ENCODE measurements at regions not wholly inside any gene's neighbourhood (a gene's known extent, or its start where the extent isn't known, plus 50 kb on each side); places are given as distances from the start of the nearest gene placed in this dataset.

DNA sequence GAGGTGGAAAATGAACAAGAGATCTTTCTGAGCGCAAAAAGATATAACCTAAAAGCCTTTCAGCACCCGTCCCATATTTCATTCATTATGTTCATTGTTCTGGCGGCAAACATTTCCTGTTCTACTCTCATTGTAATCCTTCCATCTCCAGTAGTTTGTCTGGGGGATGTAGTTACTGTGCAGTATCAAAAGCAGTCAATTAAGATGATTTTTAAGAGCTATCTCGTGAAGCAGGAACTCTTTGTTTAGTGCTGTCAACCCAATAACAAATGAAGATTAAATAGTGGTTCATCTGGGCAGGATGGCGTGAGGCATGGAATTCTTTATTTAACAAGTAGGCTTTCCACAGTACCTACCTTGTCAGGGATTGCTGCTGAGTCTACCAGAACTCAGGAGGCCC lies 876.7 kb downstream of the HACE1 start:
- H3K27ac Mint-ChIP-seq, result no peak overlapping the region
- no peaks in the 10 kb centered on the region for H3K4me1 Mint-ChIP-seq
- no peaks in the 10 kb centered on the region for H3K36me3 Mint-ChIP-seq
- ATAC-seq (no peak), DNase-seq (ENCODE audit: low spot score in 2 of 2) (no peak)
- no peak overlapping the region for H3K4me3 Mint-ChIP-seq
- H3K9me3 Mint-ChIP-seq, result peaks cover 12% of the 10 kb centered on the region

DNA sequence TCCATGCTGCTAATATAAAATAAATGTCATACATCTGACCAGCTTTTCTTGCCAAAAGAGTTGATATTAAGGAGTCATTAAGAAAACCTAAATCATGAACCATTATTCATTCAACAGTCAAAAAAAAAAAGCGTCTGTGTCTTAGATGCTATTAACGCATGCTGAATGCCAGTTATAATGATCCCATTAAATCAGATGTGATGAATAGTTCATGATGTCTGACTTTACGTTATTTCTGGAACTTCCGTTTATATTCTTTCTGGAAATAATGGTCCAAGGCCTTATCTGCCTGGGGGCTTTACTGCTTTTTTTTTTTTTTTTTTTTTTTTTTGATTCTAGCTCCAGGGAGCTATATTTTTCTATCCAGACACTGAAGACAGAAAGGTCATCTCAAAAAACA lies 877.1 kb downstream of the HACE1 start:
- DNase-seq (ENCODE audit: low spot score in 2 of 2) (no peak), ATAC-seq (no peak)
- no peak overlapping the region for H3K4me3 Mint-ChIP-seq
- no peaks in the 10 kb centered on the region for H3K4me1 Mint-ChIP-seq
- no peak overlapping the region for H3K27ac Mint-ChIP-seq
- no peaks in the 10 kb centered on the region for H3K36me3 Mint-ChIP-seq
- peaks cover 12% of the 10 kb centered on the region for H3K9me3 Mint-ChIP-seq

DNA sequence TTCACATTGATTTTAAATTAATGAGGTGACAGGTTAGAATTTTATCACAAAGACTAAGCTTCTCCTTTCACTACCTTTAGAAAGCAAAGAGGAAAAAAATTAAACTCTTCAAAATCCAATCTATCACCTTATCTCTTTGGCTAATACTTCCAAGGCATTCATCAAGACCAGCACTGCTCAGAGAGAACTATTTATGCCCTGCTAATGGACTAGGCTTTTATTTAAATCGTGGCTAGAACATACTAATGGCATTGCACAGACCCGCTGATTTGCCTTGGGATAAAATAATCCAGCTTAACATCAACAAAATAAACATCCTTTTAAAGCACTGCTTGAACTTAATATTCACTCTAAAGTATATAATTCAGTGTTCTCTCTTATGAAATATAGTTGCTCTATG lies 880.4 kb downstream of the HACE1 start:
- Mint-ChIP-seq H3K9me3 (no peaks in the 10 kb centered on the region), H3K36me3 (no peaks in the 10 kb centered on the region), H3K4me3 (no peak overlapping the region), H3K27ac (no peak overlapping the region), H3K4me1 (no peaks in the 10 kb centered on the region)
- ATAC-seq (no peak), DNase-seq (ENCODE audit: low spot score in 2 of 2) (no peak)

DNA sequence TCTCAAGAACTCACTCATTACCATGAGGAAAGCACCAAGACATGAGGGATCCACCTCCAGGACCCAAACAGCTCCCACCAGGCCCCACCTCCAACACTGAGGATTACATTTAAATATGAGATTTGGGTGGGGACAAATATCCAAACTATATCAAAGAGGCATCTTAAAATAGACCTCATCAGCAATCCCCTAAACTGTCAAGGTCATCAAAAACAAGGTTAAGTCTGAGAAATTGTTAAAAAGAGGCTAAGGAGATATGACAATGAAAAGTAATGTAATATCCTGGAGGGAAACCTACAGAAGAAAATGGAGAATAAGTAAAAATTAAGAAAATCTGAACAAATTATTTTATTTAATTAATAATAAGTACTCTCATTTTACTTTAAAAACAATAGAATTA lies 922.3 kb downstream of the HACE1 start:
- no peak overlapping the region for H3K4me3 Mint-ChIP-seq
- DNase-seq (ENCODE audit: low spot score in 2 of 2), result no peak

DNA sequence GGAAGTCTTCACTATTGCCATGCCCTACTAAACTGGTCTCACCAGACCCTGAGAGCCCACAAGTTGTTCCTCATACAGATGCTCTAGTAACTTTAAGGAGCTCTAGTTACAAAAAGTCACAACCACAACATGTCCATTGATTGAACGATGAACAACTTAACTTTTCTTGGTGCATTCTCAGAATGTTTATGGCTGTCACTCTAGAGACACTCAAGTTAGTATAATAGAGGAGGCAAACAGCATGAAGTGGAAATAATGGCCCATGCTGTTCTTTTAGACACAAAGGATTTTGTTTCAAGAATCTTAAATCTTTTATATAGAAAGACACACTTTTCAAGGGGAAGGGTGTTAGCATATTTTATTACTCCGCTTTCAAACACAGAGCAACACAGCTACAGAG lies 934.4 kb downstream of the HACE1 start:
- no peak for DNase-seq (ENCODE audit: low spot score in 2 of 2)
- Mint-ChIP-seq H3K9me3 (peaks cover 5% of the 10 kb centered on the region), H3K4me3 (no peak overlapping the region), H3K4me1 (no peaks in the 10 kb centered on the region), H3K27ac (no peak overlapping the region), H3K36me3 (no peaks in the 10 kb centered on the region)
- no peak for ATAC-seq

More for the DNA sequence above, 922.3 kb downstream of the HACE1 start:
- H3K4me1 Mint-ChIP-seq, result no peaks in the 10 kb centered on the region
- H3K9me3 Mint-ChIP-seq, result no peaks in the 10 kb centered on the region
- no peak overlapping the region for H3K27ac Mint-ChIP-seq
- H3K36me3 Mint-ChIP-seq, result no peaks in the 10 kb centered on the region
- no peak for ATAC-seq

DNA sequence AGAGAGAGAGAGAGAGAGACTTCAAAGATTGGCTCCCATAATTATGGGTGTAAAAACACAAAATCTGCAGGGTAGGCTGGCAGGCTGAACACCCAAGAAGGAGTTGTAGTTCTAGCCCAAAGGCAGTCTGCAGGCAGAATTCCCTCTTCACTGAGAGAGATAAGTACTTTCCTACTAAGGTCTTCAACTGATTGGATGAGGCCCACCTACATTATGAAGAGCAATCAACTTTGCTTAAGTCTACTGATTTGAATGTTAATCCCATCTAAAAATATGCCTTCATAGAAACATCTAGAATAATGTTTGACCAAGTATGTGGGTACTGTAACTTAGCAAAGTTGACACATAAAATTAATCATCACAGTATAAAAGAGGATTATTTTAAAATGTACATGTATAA lies 949.7 kb downstream of the HACE1 start:
- ATAC-seq (no peak), DNase-seq (ENCODE audit: low spot score in 2 of 2) (no peak)
- H3K27ac Mint-ChIP-seq, result no peak overlapping the region
- peaks cover 14% of the 10 kb centered on the region for H3K9me3 Mint-ChIP-seq
- H3K4me3 Mint-ChIP-seq, result no peak overlapping the region
- no peaks in the 10 kb centered on the region for H3K4me1 Mint-ChIP-seq
- H3K36me3 Mint-ChIP-seq, result no peaks in the 10 kb centered on the region

DNA sequence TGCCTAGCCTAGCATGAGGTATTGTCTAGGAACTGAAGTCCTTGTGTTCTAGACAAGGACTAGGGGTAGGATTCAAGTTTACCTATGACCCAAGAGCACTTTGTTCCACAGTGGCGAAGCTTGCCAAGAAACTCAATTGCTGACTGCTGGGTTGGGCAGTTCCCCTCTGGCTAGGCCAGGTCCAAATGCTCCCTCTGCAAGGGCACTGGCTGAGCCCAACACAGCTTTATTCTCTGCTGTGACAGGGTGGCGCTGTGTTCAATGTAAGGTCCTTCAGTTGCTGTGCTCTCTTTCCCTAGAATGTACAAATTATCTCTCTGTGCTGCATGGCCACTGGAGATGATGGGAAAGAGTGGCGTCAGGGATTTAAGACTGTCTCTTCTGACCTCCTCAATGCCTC lies 950.8 kb downstream of the HACE1 start:
- Mint-ChIP-seq H3K9me3 (peaks cover 16% of the 10 kb centered on the region), H3K27ac (no peak overlapping the region), H3K36me3 (no peaks in the 10 kb centered on the region), H3K4me3 (no peak overlapping the region), H3K4me1 (no peaks in the 10 kb centered on the region)
- ATAC-seq (no peak), DNase-seq (ENCODE audit: low spot score in 2 of 2) (no peak)

DNA sequence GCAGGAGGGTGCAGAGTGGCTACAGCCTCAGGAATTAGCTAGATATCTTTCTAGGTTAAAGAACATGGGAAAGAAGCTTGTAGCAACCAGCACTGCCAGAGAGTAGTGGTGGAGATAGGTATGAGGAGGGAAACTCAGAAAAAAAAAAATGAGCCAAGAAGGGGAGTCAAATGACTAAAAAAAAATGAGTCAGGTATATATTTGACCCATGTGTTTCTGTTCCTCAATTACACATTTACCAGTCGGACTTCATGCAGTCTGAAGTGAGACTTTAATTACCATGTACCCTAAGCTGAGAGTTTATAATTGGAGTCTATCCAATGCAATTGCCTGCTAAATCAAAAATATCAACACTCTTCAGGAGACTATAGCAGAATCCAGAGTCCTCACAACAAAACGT lies 964.6 kb downstream of the HACE1 start:
- Mint-ChIP-seq H3K27ac (no peak overlapping the region), H3K9me3 (peaks cover 10% of the 10 kb centered on the region), H3K4me1 (no peaks in the 10 kb centered on the region), H3K4me3 (no peak overlapping the region), H3K36me3 (no peaks in the 10 kb centered on the region)
- DNase-seq (ENCODE audit: low spot score in 2 of 2) (no peak), ATAC-seq (no peak)

DNA sequence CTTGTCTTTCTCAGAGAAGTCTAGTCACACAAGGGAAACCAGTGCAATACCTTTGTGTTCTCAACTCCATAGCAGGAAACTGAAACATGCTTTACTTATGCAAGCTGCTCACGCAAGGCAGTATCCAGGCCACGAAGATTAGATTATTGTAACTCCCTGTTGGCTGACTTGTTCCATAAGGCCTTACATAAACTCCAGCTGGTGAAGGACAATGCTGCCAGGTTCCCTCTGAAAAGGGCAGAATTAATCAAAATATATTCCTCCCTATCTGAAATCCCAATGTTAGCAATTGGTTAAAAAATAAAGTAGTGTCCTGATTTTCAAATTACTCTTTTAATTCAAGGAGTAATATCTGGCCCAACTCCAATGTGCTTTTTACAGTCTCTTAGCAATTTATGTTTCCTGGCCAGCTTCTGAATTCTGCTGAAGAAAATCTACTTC lies 966.6 kb downstream of the HACE1 start:
- no peak for ATAC-seq
- no peak for DNase-seq (ENCODE audit: low spot score in 2 of 2)
- Mint-ChIP-seq H3K9me3 (peaks cover 11% of the 10 kb centered on the region), H3K36me3 (no peaks in the 10 kb centered on the region), H3K27ac (no peak overlapping the region), H3K4me3 (no peak overlapping the region), H3K4me1 (no peaks in the 10 kb centered on the region)

DNA sequence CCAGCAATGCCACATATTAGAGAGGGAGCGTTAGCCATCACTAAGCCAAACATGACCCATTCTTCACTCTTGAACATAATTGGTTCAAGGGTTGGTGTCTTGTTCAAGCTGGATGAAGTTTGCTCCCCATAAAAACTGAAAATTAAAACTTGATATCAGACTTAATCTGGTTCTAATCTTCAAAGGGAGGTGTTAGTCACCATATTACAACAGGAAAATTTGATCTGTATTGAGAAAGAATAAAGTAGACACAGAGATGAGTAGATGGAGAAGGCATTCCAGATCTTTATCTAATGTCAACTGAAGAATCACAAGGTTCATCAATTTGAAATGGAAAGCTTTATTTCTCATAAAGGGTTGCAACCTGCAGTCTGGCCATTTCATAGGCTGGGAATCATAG lies 972.8 kb downstream of the HACE1 start:
- no peak for DNase-seq (ENCODE audit: low spot score in 2 of 2)
- Mint-ChIP-seq H3K9me3 (peaks cover 11% of the 10 kb centered on the region), H3K27ac (no peak overlapping the region), H3K4me1 (no peaks in the 10 kb centered on the region), H3K4me3 (no peak overlapping the region), H3K36me3 (no peaks in the 10 kb centered on the region)
- no peak for ATAC-seq

DNA sequence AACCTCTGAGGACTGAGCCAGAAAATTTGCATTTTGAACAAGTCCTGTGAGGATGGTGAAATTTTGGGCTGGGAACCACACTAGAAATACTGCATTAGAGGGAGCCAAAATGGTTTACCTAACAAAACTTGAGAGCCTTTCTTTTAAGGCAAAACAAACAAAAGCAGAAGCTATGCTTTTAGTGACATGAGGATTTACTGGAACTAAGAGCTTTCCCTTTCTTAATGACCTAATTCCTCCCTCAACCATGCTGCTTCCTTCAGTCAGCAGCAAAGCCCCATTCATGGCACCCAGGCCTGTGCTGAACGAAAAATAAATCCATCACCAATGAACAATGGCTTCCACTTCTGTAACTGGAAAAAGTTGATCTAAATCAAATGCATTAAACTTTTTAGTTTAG lies 974.3 kb downstream of the HACE1 start:
- no peaks in the 10 kb centered on the region for H3K4me1 Mint-ChIP-seq
- ATAC-seq (no peak), DNase-seq (ENCODE audit: low spot score in 2 of 2) (no peak)
- H3K4me3 Mint-ChIP-seq, result no peak overlapping the region
- no peak overlapping the region for H3K27ac Mint-ChIP-seq
- H3K36me3 Mint-ChIP-seq, result no peaks in the 10 kb centered on the region
- H3K9me3 Mint-ChIP-seq, result peaks cover 7% of the 10 kb centered on the region

DNA sequence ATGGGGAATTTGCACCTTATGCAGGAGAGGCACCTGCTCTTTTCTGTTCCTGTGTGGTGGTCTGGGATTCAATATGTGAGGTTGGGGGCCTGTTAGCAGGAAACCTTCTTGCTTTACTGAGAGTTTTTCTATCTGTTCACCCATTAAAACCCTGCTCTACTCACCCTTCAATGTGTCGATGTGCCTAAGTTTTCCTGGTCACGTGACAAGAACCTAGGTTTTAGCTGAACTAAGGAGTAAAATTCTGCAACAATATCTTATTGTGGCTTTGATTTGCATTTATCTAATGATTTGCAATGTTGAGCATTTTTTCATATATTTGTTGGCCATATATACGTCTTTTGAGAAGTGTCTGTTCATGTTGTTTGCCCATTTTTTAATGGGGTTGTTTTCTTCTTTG lies 979.9 kb downstream of the HACE1 start:
- Mint-ChIP-seq H3K4me1 (no peaks in the 10 kb centered on the region), H3K27ac (no peak overlapping the region), H3K4me3 (no peak overlapping the region), H3K36me3 (no peaks in the 10 kb centered on the region), H3K9me3 (peaks cover 8% of the 10 kb centered on the region)
- DNase-seq (ENCODE audit: low spot score in 2 of 2), result no peak
- no peak for ATAC-seq

DNA sequence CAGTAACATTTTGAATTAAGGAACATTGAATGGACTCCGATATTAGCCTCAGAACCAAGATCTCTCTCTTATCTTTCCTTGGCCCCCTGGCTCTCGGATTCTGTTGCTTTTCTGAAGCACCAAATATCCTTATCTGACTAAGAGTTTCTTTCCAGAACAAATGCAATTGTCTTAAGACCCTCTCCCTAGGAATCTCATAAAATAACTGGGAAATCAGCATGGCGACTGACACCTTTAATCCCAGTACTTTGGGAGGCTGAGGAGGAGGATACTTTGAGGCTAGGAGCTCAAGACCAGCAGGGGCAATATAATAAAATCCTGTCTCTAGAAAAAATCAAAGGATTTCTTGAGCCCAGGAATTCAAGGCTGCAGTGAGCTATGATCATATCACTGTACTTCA lies 984.5 kb downstream of the HACE1 start:
- DNase-seq (ENCODE audit: low spot score in 2 of 2) (no peak), ATAC-seq (no peak)
- Mint-ChIP-seq H3K27ac (no peak overlapping the region), H3K4me3 (no peak overlapping the region), H3K36me3 (no peaks in the 10 kb centered on the region), H3K9me3 (peaks cover 3% of the 10 kb centered on the region), H3K4me1 (no peaks in the 10 kb centered on the region)

DNA sequence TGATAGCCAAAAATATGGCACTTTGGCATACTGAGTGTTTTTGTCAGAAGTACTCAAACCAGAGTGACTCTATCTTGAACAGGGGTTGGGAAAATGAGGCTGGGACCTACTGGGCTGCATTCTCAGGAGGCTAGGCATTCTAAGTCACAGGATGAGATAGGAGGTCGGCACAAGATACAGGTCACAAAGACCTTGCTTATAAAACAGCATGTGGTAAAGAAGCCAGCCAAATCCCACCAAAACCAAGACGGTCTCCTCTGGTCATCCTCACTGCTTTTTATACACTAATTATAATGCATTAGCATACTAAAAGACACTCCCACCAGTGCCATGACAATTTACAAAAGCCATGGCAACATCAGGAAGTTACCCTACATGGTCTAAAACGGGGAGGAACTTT lies 985.1 kb downstream of the HACE1 start:
- ATAC-seq, result no peak
- H3K36me3 Mint-ChIP-seq, result no peaks in the 10 kb centered on the region

DNA sequence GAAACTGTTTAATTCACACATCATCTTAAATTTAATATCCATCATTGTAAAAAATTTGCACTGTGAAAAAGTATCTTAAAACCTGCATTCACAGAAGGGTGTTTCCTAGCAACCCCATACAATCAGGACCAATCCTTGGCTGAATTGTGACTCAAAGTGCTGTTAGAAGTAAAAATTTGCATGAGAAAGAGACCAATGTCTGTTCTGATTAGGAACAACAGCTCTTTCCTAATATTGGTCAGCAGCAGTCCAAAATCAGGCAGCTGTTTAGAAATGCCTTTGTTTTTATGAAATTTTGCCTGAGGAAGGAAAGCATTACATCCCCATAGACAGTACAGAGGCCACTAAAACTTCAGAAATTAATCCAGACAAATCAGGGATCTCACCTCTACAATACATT lies 987.0 kb downstream of the HACE1 start:
- Mint-ChIP-seq H3K4me1 (no peaks in the 10 kb centered on the region), H3K36me3 (no peaks in the 10 kb centered on the region), H3K9me3 (peaks cover 9% of the 10 kb centered on the region), H3K4me3 (no peak overlapping the region), H3K27ac (no peak overlapping the region)
- ATAC-seq, result no peak
- no peak for DNase-seq (ENCODE audit: low spot score in 2 of 2)

More for the DNA sequence above, 985.1 kb downstream of the HACE1 start:
- H3K9me3 Mint-ChIP-seq, result peaks cover 3% of the 10 kb centered on the region
- H3K4me1 Mint-ChIP-seq, result no peaks in the 10 kb centered on the region
- no peak overlapping the region for H3K4me3 Mint-ChIP-seq
- DNase-seq (ENCODE audit: low spot score in 2 of 2), result no peak
- H3K27ac Mint-ChIP-seq, result no peak overlapping the region

DNA sequence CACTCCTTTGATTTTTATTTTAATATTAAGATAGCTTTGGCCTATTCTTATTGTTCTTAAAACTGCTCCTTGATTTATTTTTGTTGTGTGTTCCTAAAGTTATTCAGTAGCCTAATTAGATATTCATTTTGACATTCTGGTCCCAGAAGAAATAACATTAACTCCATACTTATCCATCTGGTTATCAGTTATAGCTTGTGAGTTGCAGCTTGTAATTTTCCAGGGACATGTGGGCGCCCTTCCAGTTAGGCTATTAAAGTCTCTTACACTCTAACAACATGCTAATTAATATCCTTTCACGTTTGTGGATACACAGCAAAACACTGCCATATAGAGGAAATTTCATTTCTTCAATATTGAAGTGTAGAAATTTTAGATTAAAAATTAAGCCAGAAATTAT lies 987.5 kb downstream of the HACE1 start:
- peaks cover 10% of the 10 kb centered on the region for H3K9me3 Mint-ChIP-seq
- H3K27ac Mint-ChIP-seq, result no peak overlapping the region
- no peak overlapping the region for H3K4me3 Mint-ChIP-seq
- DNase-seq (ENCODE audit: low spot score in 2 of 2) (no peak), ATAC-seq (no peak)
- no peaks in the 10 kb centered on the region for H3K36me3 Mint-ChIP-seq
- no peaks in the 10 kb centered on the region for H3K4me1 Mint-ChIP-seq

DNA sequence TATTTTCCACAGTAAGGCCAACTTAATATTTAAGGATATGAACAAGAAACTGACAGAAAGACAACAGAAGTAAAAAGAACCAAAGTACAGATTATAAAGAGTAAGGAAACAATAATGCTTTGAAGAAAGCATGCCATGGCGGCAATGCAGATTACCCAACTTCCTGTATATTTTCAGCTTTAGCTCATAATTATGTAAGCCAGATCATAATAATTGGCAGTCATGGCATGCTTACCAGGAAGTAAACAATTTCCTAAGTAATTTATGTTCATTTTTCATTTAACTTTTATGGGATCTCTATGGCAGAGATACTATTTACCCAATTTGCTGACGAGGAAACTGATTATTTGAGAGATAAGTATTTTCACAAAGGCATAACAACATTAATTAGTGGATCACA lies 988.7 kb downstream of the HACE1 start:
- no peak for DNase-seq (ENCODE audit: low spot score in 2 of 2)
- Mint-ChIP-seq H3K36me3 (no peaks in the 10 kb centered on the region), H3K27ac (no peak overlapping the region), H3K9me3 (peaks cover 7% of the 10 kb centered on the region), H3K4me1 (no peaks in the 10 kb centered on the region), H3K4me3 (no peak overlapping the region)
- no peak for ATAC-seq
